Smooth muscle cell (in vitro differentiated cells): ENCODE measurements at regions not wholly inside any gene's neighbourhood (a gene's known extent, or its start where the extent isn't known, plus 50 kb on each side); places are given as distances from the start of the nearest gene placed in this dataset.

ENCODE experiments used
- DNase-seq: peaks from one replicate; lab custom pipeline; 2025; ENCODE audit not compliant: unreplicated experiment; lab: John Stamatoyannopoulos, UW
- H2AFZ ChIP-seq: fragments of 200-600 bp; sonication (generic); 2 replicates; pipeline ENCODE4 v1.6.0; 2016; ENCODE audit warnings: antibody characterized with exemption, low read depth, mild to moderate bottlenecking
- H3F3A ChIP-seq: fragments of 200-600 bp; sonication (generic); 2 replicates; pipeline ENCODE4 v1.6.0; 2017; ENCODE audit warnings: antibody characterized with exemption, low read depth
- H3K27ac ChIP-seq: fragments of 200-600 bp; sonication (generic); 2 replicates; pipeline ENCODE4 v1.5.1; 2016; ENCODE audit warnings: low read depth, mild to moderate bottlenecking
- H3K27me3 ChIP-seq: fragments of 200-600 bp; sonication (generic); 2 replicates; pipeline ENCODE4 v1.6.1; 2016; ENCODE audit warnings: low read depth, mild to moderate bottlenecking
- H3K36me3 ChIP-seq: fragments of 200-600 bp; sonication (generic); 2 replicates; pipeline ENCODE4 v1.5.1; 2016; ENCODE audit warnings: low read depth
- H3K4me1 ChIP-seq: fragments of 200-600 bp; sonication (generic); 2 replicates; pipeline ENCODE4 v1.5.1; 2016; ENCODE audit warnings: low read depth
- H3K4me2 ChIP-seq: fragments of 200-600 bp; sonication (generic); 2 replicates; pipeline ENCODE4 v1.6.0; 2016; ENCODE audit warnings: mild to moderate bottlenecking
- H3K4me3 ChIP-seq: fragments of 200-600 bp; sonication (generic); 2 replicates; pipeline ENCODE4 v1.5.1; 2016; ENCODE audit warnings: mild to moderate bottlenecking
- H3K79me2 ChIP-seq: fragments of 200-600 bp; sonication (generic); 2 replicates; pipeline ENCODE4 v1.6.0; 2016; ENCODE audit warnings: low read depth, mild to moderate bottlenecking
- H3K9ac ChIP-seq: fragments of 200-600 bp; sonication (generic); 2 replicates; pipeline ENCODE4 v1.6.0; 2016; ENCODE audit warnings: low read depth
- H3K9me3 ChIP-seq: fragments of 200-600 bp; sonication (generic); replicated peaks from 2 replicates; pipeline ENCODE4 v1.5.1; 2016; ENCODE audit warnings: low read depth
- H4K20me1 ChIP-seq: fragments of 200-600 bp; sonication (generic); 2 replicates; pipeline ENCODE4 v1.6.0; 2016; ENCODE audit warnings: low read depth
- WGBS: methylation state at CpG from one replicate; pipeline ENCODE4 v1.1.7; 2016; ENCODE audit warnings: low lambda C conversion rate; 5-methylcytosine and 5-hydroxymethylcytosine counted together
- TF ChIP-seq, protein P1 (sequence below): fragments of 200-600 bp; sonication (generic); IDR thresholded peaks from 2 replicates; pipeline ENCODE4 v1.5.1; 2017; ENCODE audit warnings: borderline replicate concordance, mild to moderate bottlenecking, antibody characterized with exemption; ENCODE audit not compliant: insufficient read depth, poor library complexity, severe bottlenecking

DNA sequence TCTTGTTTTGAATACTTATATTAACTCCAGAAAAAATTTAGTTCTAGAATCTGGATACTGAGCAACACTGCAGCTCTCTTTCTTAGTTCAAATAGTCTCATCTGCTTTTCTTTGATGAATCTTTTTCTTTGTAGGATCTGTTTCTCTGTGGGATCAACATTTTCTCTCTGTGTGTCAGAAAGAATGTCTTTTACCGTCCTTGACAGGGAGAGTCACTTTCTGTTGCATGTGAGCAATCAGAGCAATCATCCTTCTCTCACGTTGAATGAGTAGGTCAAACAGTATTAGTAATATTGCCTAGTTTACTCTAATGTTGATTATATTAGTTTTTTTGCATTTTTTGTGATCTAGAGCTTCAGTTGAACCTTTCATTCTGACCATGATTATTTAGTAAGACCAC lies 130.9 kb downstream of the TRMT11 start:
- TF ChIP-seq, protein P1, sequence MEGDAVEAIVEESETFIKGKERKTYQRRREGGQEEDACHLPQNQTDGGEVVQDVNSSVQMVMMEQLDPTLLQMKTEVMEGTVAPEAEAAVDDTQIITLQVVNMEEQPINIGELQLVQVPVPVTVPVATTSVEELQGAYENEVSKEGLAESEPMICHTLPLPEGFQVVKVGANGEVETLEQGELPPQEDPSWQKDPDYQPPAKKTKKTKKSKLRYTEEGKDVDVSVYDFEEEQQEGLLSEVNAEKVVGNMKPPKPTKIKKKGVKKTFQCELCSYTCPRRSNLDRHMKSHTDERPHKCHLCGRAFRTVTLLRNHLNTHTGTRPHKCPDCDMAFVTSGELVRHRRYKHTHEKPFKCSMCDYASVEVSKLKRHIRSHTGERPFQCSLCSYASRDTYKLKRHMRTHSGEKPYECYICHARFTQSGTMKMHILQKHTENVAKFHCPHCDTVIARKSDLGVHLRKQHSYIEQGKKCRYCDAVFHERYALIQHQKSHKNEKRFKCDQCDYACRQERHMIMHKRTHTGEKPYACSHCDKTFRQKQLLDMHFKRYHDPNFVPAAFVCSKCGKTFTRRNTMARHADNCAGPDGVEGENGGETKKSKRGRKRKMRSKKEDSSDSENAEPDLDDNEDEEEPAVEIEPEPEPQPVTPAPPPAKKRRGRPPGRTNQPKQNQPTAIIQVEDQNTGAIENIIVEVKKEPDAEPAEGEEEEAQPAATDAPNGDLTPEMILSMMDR = no peak
- 15% methylated on average over 2 of the region's 2 CpGs for whole genome bisulfite sequencing
- Histone ChIP-seq H3K9ac (no peak overlapping the region), H3K4me3 (no peak overlapping the region), H2AFZ (no peak overlapping the region), H3K27ac (no peak overlapping the region), H3K79me2 (no peaks in the 10 kb centered on the region), H4K20me1 (no peaks in the 10 kb centered on the region), H3K4me2 (no peak overlapping the region), H3K9me3 (no peaks in the 10 kb centered on the region), H3K4me1 (no peaks in the 10 kb centered on the region), H3K27me3 (no peaks in the 10 kb centered on the region), H3F3A (no peaks in the 10 kb centered on the region), H3K36me3 (no peaks in the 10 kb centered on the region)
- DNase-seq = no peak

- TF ChIP-seq, protein P1 = no peak
- H3K4me2 ChIP-seq = peak overlapping the region; percentile 4
- H2AFZ ChIP-seq = no peak overlapping the region
- WGBS = 36% methylated on average over 4 of the region's 4 CpGs
- H3K9ac ChIP-seq = no peak overlapping the region
- no peaks in the 10 kb centered on the region for H3K4me1 ChIP-seq
- no peaks in the 10 kb centered on the region for H3K9me3 ChIP-seq
- DNase-seq = no peak
- H3K79me2 ChIP-seq = no peaks in the 10 kb centered on the region
- peak overlapping the region; percentile 38 for H3K27ac ChIP-seq
- H3K4me3 ChIP-seq = no peak overlapping the region
- H3F3A ChIP-seq = no peaks in the 10 kb centered on the region
- H4K20me1 ChIP-seq = no peaks in the 10 kb centered on the region
- H3K27me3 ChIP-seq = no peaks in the 10 kb centered on the region
- no peaks in the 10 kb centered on the region for H3K36me3 ChIP-seq
Measured at GRCh38 chr6:126118058-126118755, 131.9 kb downstream of the TRMT11 start.

GRCh38 chr6:126118936-126119335 lies 132.6 kb downstream of the TRMT11 start:
- Histone ChIP-seq H3K27ac (peak overlapping the region; percentile 4), H3K9ac (no peak overlapping the region), H3K4me1 (no peaks in the 10 kb centered on the region), H3F3A (no peaks in the 10 kb centered on the region), H4K20me1 (no peaks in the 10 kb centered on the region), H3K4me2 (peak overlapping the region; percentile 4), H3K79me2 (no peaks in the 10 kb centered on the region), H3K4me3 (no peak overlapping the region), H3K36me3 (no peaks in the 10 kb centered on the region), H2AFZ (no peak overlapping the region), H3K9me3 (no peaks in the 10 kb centered on the region), H3K27me3 (no peaks in the 10 kb centered on the region)
- no peak for DNase-seq
- WGBS = 36% methylated on average over 2 of the region's 2 CpGs
- TF ChIP-seq, protein P1 = no peak

GRCh38 chr6:126123226-126123625 lies 136.9 kb downstream of the TRMT11 start:
- H4K20me1 ChIP-seq = no peaks in the 10 kb centered on the region
- H3K4me2 ChIP-seq = peak overlapping the region; percentile 70
- TF ChIP-seq, protein P1 = no peak
- no peak overlapping the region for H3K27ac ChIP-seq
- H2AFZ ChIP-seq = peak overlapping the region; percentile 17
- H3K36me3 ChIP-seq = no peaks in the 10 kb centered on the region
- H3K4me3 ChIP-seq = no peak overlapping the region
- no peak overlapping the region for H3K9ac ChIP-seq
- no peaks in the 10 kb centered on the region for H3K79me2 ChIP-seq
- H3K27me3 ChIP-seq = no peaks in the 10 kb centered on the region
- DNase-seq = no peak
- H3F3A ChIP-seq = no peaks in the 10 kb centered on the region
- WGBS = 2% methylated on average over 4 of the region's 4 CpGs
- H3K4me1 ChIP-seq = no peaks in the 10 kb centered on the region
- no peaks in the 10 kb centered on the region for H3K9me3 ChIP-seq
